Right atrium auricular region (tissue), 2 donors: ENCODE measurements at regions not wholly inside any gene's neighbourhood (a gene's known extent, or its start where the extent isn't known, plus 50 kb on each side); places are given as distances from the start of the nearest gene placed in this dataset.

ENCODE experiments used
- DNase-seq: peaks from one replicate; pipeline ENCODE4 v3.0.0-alpha.2; 2019; ENCODE audit warnings: low spot score
- H3K27ac ChIP-seq, 2 donors: fragments of 200-600 bp; sonication (generic); 1 replicate in 1 of 2; 2 replicates in 1 of 2; pipeline ENCODE4 v1.5.1; 2016 to 2019
- H3K27me3 ChIP-seq, 2 donors: fragments of 200-600 bp; sonication (generic); one replicate each; pipeline versions ENCODE4 v1.5.1 to v1.6.0; 2017 to 2019
- H3K36me3 ChIP-seq: fragments of 200-600 bp; sonication (generic); one replicate; pipeline ENCODE4 v1.5.1; 2016
- H3K4me1 ChIP-seq, 2 donors: fragments of 200-600 bp; sonication (generic); one replicate each; pipeline versions ENCODE4 v1.5.1 to v1.6.0; 2017 to 2019
- H3K4me3 ChIP-seq, 2 donors: fragments of 200-600 bp; sonication (generic); 1 replicate in 1 of 2; 2 replicates in 1 of 2; pipeline ENCODE4 v1.5.1; 2017 to 2019; ENCODE audit warnings: mild to moderate bottlenecking in 1 of 2, moderate library complexity in 1 of 2
- H3K9me3 ChIP-seq, 2 donors: fragments of 200-600 bp; sonication (generic); one replicate each; pipeline ENCODE4 v1.5.1; 2019
- TF ChIP-seq, protein P1 (sequence below), 2 donors: fragments of 200-600 bp; sonication (generic); IDR thresholded peaks; one replicate each; pipeline ENCODE4 v1.5.1; 2019; ENCODE audit warnings: antibody characterized with exemption in 2 of 2

DNA sequence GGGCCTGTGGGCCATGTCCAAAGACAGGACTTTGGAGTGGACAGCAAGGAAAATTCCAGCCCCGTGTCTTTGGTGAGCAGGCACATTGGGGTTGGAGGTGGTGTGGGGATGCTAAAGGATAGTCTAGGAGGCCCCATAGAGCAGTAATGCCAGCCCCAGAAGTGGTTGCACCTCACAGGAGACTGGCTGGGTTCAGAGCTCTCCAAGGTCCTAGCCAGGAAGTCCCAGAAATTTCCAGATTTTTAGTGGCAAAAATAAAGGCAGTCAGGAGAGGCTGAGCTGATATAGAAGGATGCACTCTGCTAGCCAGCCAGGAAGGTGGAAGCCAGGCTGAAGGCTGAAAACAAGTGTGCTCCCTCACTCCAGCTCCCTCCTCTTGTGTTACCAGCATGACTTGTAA, 144.0 kb upstream of the KCND3 start:
- Histone ChIP-seq H3K4me1 (no peaks in the 10 kb centered on the region), H3K9me3 (no peaks in the 10 kb centered on the region), H3K4me3 (no peak overlapping the region), H3K36me3 (no peaks in the 10 kb centered on the region), H3K27ac (no peak overlapping the region), H3K27me3 (no peaks in the 10 kb centered on the region)
- DNase-seq = no peak
- TF ChIP-seq, protein P1, sequence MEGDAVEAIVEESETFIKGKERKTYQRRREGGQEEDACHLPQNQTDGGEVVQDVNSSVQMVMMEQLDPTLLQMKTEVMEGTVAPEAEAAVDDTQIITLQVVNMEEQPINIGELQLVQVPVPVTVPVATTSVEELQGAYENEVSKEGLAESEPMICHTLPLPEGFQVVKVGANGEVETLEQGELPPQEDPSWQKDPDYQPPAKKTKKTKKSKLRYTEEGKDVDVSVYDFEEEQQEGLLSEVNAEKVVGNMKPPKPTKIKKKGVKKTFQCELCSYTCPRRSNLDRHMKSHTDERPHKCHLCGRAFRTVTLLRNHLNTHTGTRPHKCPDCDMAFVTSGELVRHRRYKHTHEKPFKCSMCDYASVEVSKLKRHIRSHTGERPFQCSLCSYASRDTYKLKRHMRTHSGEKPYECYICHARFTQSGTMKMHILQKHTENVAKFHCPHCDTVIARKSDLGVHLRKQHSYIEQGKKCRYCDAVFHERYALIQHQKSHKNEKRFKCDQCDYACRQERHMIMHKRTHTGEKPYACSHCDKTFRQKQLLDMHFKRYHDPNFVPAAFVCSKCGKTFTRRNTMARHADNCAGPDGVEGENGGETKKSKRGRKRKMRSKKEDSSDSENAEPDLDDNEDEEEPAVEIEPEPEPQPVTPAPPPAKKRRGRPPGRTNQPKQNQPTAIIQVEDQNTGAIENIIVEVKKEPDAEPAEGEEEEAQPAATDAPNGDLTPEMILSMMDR (IDR thresholded peaks at IDR 0.05) = no peak

DNA sequence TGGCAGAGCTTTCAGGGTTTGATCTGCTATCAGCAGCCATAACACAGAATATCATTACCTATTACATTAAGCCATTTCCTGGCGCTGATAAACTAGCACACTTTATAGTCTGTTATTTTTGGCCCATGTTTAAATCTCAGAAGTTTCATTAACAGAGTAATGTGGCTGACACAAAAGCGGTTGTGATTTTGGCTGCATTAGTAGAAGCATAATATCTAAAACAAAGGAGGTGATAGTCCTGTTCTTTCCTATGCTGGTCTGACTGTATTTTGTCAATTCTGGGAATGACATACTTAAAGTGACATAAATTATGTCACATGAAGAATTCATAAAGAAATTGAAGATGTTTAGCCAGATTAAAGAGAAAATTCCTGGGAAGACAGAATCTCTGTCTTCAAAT, 151.3 kb upstream of the KCND3 start:
- H3K9me3 ChIP-seq = no peaks in the 10 kb centered on the region
- no peaks in the 10 kb centered on the region for H3K36me3 ChIP-seq
- H3K27ac ChIP-seq = no peak overlapping the region
- H3K4me3 ChIP-seq = no peak overlapping the region
- H3K4me1 ChIP-seq = peaks cover 0 to 26% of the 10 kb centered on the region in 2 donors
- no peak for DNase-seq
- H3K27me3 ChIP-seq = no peaks in the 10 kb centered on the region
- TF ChIP-seq, protein P1 (IDR thresholded peaks at IDR 0.05) = no peak

DNA sequence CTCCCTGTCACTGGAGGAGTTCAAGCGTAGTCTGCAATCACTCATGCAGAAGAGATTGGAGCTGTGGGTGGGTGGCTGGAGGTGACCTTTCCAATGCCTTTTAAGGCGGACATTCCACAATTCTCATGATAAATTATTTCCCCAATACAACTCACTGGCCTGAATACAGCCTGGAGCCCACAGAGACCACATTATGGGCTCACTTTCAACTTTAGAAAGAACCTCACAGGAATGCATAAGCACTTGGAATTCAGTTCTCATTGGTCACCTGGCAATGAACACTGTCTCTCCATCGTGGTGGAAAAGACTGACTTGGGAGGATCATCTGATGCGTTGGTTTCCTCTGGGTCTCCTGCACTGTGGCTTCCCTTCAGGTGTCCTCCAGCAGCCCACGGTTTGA, 151.8 kb upstream of the KCND3 start:
- TF ChIP-seq, protein P1 (IDR thresholded peaks at IDR 0.05) = no peak
- H3K27ac ChIP-seq = no peak overlapping the region
- DNase-seq = no peak

DNA sequence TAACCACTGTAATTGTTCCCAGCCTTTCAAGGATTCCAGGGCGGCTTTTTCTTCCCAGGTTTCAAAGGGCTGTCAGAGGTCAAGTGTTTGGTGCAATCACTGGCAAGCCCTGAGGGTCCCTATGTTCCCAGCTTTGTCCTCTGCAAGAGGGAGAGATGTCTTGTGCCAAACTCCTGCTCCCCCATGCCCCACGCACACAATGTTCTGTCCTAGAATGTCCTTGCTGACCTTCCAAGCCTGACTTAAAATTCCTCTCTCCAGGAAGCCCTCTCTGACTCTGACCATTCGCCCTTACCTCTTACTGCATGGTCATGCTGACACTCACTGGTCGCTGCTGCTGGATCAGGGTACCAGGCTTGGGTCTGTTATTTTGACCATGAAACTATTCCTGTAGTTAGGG, 152.5 kb upstream of the KCND3 start:
- Histone ChIP-seq H3K36me3 (no peaks in the 10 kb centered on the region), H3K4me1 (peaks cover 0 to 33% of the 10 kb centered on the region in 2 donors), H3K9me3 (no peaks in the 10 kb centered on the region), H3K4me3 (no peak overlapping the region), H3K27ac (no peak overlapping the region), H3K27me3 (no peaks in the 10 kb centered on the region)
- TF ChIP-seq, protein P1 (IDR thresholded peaks at IDR 0.05) = no peak
- no peak for DNase-seq

More for the DNA sequence above, 151.8 kb upstream of the KCND3 start:
- Histone ChIP-seq H3K9me3 (no peaks in the 10 kb centered on the region), H3K4me3 (no peak overlapping the region), H3K4me1 (peaks cover 0 to 32% of the 10 kb centered on the region in 2 donors), H3K36me3 (no peaks in the 10 kb centered on the region), H3K27me3 (no peaks in the 10 kb centered on the region)

DNA sequence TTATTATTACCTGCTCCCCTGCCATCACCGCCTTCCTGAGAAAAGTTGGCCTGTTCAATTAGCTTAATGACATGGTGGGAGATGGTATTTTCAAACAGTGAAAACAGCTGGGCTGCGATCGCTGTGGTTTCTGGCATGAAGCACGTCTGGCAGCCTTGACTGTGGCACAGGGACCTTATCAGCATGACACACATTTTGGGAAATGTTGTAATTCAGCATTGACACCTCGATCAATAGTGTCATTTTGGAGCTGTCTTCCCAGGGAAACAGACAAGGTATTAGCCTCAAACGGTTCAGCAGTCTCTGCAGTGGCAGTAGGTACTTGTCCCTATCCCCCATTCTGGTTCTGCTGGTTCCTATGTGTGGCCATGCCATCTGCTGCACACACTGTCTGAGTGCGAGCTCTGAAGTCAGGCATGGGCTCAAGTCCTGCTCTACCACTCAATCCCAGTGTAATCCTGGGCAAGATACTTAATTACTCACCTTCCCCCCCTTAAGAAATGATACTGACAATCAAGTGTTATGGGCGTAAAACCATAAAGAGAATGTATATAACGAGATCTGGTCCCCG, 154.5 kb upstream of the KCND3 start:
- H3K36me3 ChIP-seq = no peaks in the 10 kb centered on the region
- no peak overlapping the region for H3K4me3 ChIP-seq
- H3K27ac ChIP-seq = peak overlapping the region; percentile 68 to 72
- H3K9me3 ChIP-seq = no peaks in the 10 kb centered on the region
- peaks cover 0 to 33% of the 10 kb centered on the region in 2 donors for H3K4me1 ChIP-seq
- H3K27me3 ChIP-seq = no peaks in the 10 kb centered on the region
- DNase-seq = no peak
- TF ChIP-seq, protein P1 (IDR thresholded peaks at IDR 0.05) = no peak
